ENCODE measurements at regions not wholly inside any gene's neighbourhood (a gene's known extent, or its start where the extent isn't known, plus 50 kb on each side); places are given as distances from the start of the nearest gene placed in this dataset.

DNA sequence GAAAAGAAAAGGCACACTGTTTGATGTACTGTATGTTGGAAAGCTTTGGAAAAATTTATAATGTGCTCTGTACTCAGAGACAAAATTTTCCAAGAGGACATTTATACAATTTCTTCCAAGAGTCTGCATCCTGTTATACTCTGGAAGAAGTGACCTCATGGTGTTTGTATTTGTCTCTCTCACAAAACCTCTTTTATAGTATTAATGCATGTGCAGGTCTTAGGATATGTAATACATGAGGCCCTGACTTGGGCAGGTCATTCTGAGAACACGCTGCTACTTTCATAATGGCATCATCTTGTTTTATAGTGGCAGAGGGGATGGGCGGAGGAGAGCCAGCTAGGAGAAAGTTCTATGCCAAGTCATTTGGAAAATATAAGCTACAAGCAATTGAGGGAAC lies 72.0 kb upstream of the P3H2 start:
- TF ChIP-seq, protein P1, sequence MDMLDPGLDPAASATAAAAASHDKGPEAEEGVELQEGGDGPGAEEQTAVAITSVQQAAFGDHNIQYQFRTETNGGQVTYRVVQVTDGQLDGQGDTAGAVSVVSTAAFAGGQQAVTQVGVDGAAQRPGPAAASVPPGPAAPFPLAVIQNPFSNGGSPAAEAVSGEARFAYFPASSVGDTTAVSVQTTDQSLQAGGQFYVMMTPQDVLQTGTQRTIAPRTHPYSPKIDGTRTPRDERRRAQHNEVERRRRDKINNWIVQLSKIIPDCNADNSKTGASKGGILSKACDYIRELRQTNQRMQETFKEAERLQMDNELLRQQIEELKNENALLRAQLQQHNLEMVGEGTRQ (IDR thresholded peaks at IDR 0.05; ENCODE audit: low read depth, low read length) = no peak
- TF ChIP-seq FOS (IDR thresholded peaks at IDR 0.05; ENCODE audit: low read depth, low read length) (no peak), NFE2L2 (IDR thresholded peaks at IDR 0.05; ENCODE audit: low read depth, low read length) (no peak), MAFK (IDR thresholded peaks at IDR 0.05; ENCODE audit: low read depth, low read length) (no peak), BHLHE40 (IDR thresholded peaks at IDR 0.05; ENCODE audit: low read depth, low read length) (no peak), RFX5 (IDR thresholded peaks at IDR 0.05; ENCODE audit: low read depth, low read length) (no peak), SMC3 (IDR thresholded peaks at IDR 0.05; ENCODE audit: low read depth, low read length) (no peak), MXI1 (IDR thresholded peaks at IDR 0.05; ENCODE audit: borderline replicate concordance, low read depth, low read length) (no peak)
- TF ChIP-seq, protein P2, sequence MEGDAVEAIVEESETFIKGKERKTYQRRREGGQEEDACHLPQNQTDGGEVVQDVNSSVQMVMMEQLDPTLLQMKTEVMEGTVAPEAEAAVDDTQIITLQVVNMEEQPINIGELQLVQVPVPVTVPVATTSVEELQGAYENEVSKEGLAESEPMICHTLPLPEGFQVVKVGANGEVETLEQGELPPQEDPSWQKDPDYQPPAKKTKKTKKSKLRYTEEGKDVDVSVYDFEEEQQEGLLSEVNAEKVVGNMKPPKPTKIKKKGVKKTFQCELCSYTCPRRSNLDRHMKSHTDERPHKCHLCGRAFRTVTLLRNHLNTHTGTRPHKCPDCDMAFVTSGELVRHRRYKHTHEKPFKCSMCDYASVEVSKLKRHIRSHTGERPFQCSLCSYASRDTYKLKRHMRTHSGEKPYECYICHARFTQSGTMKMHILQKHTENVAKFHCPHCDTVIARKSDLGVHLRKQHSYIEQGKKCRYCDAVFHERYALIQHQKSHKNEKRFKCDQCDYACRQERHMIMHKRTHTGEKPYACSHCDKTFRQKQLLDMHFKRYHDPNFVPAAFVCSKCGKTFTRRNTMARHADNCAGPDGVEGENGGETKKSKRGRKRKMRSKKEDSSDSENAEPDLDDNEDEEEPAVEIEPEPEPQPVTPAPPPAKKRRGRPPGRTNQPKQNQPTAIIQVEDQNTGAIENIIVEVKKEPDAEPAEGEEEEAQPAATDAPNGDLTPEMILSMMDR (conservative IDR thresholded peaks at IDR 0.05; ENCODE audit: low read depth, low read length) = no peak
- H3K9me3 ChIP-seq (ENCODE audit: control insufficient read depth, insufficient read depth, low read length) = no peaks in the 10 kb centered on the region
- ChIA-PET POLR2A (ENCODE audit: unreplicated experiment) (no interaction called here), CTCF (interaction anchor here (0.6 kb wide), 1 partner anchor 502 kb away, joined by 3 read pairs; no protein-coding TSS in a partner anchor)
- no peak overlapping the region for H3K4me2 ChIP-seq (ENCODE audit: low read depth, low read length)
- DNase-seq (peak; percentile 13), ATAC-seq (ENCODE audit: low read depth) (peak; percentile 31)
- H3K9ac ChIP-seq (ENCODE audit: low read depth, low read length) = no peak overlapping the region
- H2BK20ac ChIP-seq (ENCODE audit: low read depth, low read length) = 0 out of 2 replicates have a peak overlapping the region, but pooled peaks have one; percentile 18
- in situ Hi-C loops (cut with MboI; ENCODE audit: low sequenced_read_pairs) (no loop called here), intact Hi-C loops (cut with micrococcal nuclease) (no loop called here), dilution Hi-C loops (cut with HindIII; ENCODE audit: low sequenced_read_pairs, unreplicated experiment) (no loop called here)
- 0 out of 2 replicates have a peak, but pooled peaks cover 2% of the 10 kb centered on the region for H3K9me1 ChIP-seq (ENCODE audit: insufficient read depth, low read length)
- no peak overlapping the region for H3K27ac ChIP-seq (ENCODE audit: insufficient read depth, low read length)
- H2AK9ac ChIP-seq (replicated peaks; ENCODE audit: low read depth, low read length, poor library complexity) = no peak overlapping the region
- H2BK120ac ChIP-seq (ENCODE audit: low read depth, low read length) = 0 out of 2 replicates have a peak overlapping the region, but pooled peaks have one; percentile 38
- 0 out of 4 replicates have a peak overlapping the region, but pooled peaks of 1 of the 2 experiments have one; percentile 12 for H4K8ac ChIP-seq (ENCODE audit: low read depth in 2 of 2, low read length in 2 of 2)
- no peak overlapping the region for H2AFZ ChIP-seq (replicated peaks; ENCODE audit: low read length, poor library complexity)
- no peak overlapping the region for H3K23ac ChIP-seq (ENCODE audit: low read depth, low read length)
- no peaks in the 10 kb centered on the region for H3K36me3 ChIP-seq (ENCODE audit: control insufficient read depth, insufficient read depth, low read length)
- H3K4me3 ChIP-seq (ENCODE audit: insufficient read depth, low read depth, low read length) = no peak overlapping the region
- peaks cover 8% of the 10 kb centered on the region; the same call in 1 of the 2 replicates for H3K4me1 ChIP-seq (ENCODE audit: control insufficient read depth, insufficient read depth, low read length)
- H4K91ac ChIP-seq (ENCODE audit: insufficient read depth, low read depth, low read length) = no peak overlapping the region
- peak overlapping the region; percentile 22; the same call in 1 of the 2 replicates for H2AK5ac ChIP-seq (ENCODE audit: low read depth, low read length)
- H2BK5ac ChIP-seq (ENCODE audit: low read depth, low read length, poor library complexity, severe bottlenecking) = no peak overlapping the region
- no peaks in the 10 kb centered on the region for H3K79me1 ChIP-seq (ENCODE audit: low read depth in 1 of 2, low read length in 2 of 2)
- BruUV-seq (replicated peaks) = no TSS peak
- H4K20me1 ChIP-seq (ENCODE audit: insufficient read depth, low read length) = no peaks in the 10 kb centered on the region
- peak overlapping the region; percentile 37; the same call in 1 of the 2 replicates for H3K4ac ChIP-seq (ENCODE audit: low read depth, low read length)
- H3K18ac ChIP-seq (ENCODE audit: low read depth, low read length) = peak overlapping the region; percentile 6; the same call in 1 of the 2 replicates
- H3K56ac ChIP-seq (ENCODE audit: extremely low read depth, insufficient read depth, low read length) = no peak overlapping the region
- H3K27me3 ChIP-seq (ENCODE audit: control insufficient read depth, insufficient read depth, low read length) = no peaks in the 10 kb centered on the region
- 0 out of 2 replicates have a peak overlapping the region, but pooled peaks have one; percentile 34 for H3K14ac ChIP-seq (replicated peaks; ENCODE audit: low read depth, low read length)
- WGBS, 2 experiments (ENCODE audit: extremely low coverage in 2 of 2, insufficient read length in 1 of 2) = no CpG with 5 or more reads among the region's 2 CpGs
- H4K5ac ChIP-seq (ENCODE audit: low read depth, low read length) = no peak overlapping the region
- peak overlapping the region; percentile 39; the same call in 1 of the 3 replicates for H2BK15ac ChIP-seq (ENCODE audit: low read depth, low read length)
